A673 (cell line): ENCODE measurements at regions not wholly inside any gene's neighbourhood (a gene's known extent, or its start where the extent isn't known, plus 50 kb on each side); places are given as distances from the start of the nearest gene placed in this dataset.

Experiments
- CTCF ChIP-seq: fragments of 300-800, 200-600 bp; sonication (generic); conservative IDR thresholded peaks from 2 replicates; pipeline ENCODE4 v1.5.1; 2017; ENCODE audit warnings: low read depth, mild to moderate bottlenecking, antibody characterized with exemption, low read length, moderate library complexity, mixed read lengths
- EZH2 ChIP-seq: fragments of 200-600 bp; sonication (generic); IDR thresholded peaks from 2 replicates; pipeline ENCODE4 v1.6.1; 2017; ENCODE audit warnings: borderline replicate concordance, low read depth, mild to moderate bottlenecking, mixed read lengths, antibody characterized with exemption, low read length; ENCODE audit not compliant: poor library complexity, severe bottlenecking

- TF ChIP-seq CTCF (no peak), EZH2 (no peak)
These were observed 483.9 kb downstream of the KDM4C start for GRCh38 chr9:7241694-7242093.
